Upper lobe of left lung (tissue), 6 donors: ENCODE measurements at regions not wholly inside any gene's neighbourhood (a gene's known extent, or its start where the extent isn't known, plus 50 kb on each side); places are given as distances from the start of the nearest gene placed in this dataset.

Source experiments
- ATAC-seq, 2 donors: fragments of 200-7000 bp; cut with Tn5 transposase; one replicate each; pipeline ENCODE4 v1.9.1; 2022; ENCODE audit warnings: mild to moderate bottlenecking in 2 of 2, moderate library complexity in 2 of 2; ENCODE audit not compliant: low FRiP score in 2 of 2
- DNase-seq, 2 donors: peaks; one replicate each; pipeline ENCODE4 v3.0.0-alpha.2; 2019 to 2020
- H3K27ac ChIP-seq, 4 donors: fragments of 200-600 bp; sonication (generic); one replicate each; pipeline ENCODE4 v1.5.1; 2016 to 2019
- H3K27me3 ChIP-seq, 4 donors: fragments of 200-600 bp; sonication (generic); one replicate each; pipeline ENCODE4 v1.5.1; 2017 to 2019
- H3K36me3 ChIP-seq, 4 donors: fragments of 200-600 bp; sonication (generic); one replicate each; pipeline ENCODE4 v1.5.1; 2016 to 2019
- H3K4me1 ChIP-seq, 4 donors: fragments of 200-600 bp; sonication (generic); one replicate each; pipeline ENCODE4 v1.5.1; 2018 to 2019
- H3K4me3 ChIP-seq, 4 donors: fragments of 200-600 bp; sonication (generic); one replicate each; pipeline ENCODE4 v1.5.1; 2017 to 2019; ENCODE audit warnings: mild to moderate bottlenecking in 2 of 4, moderate library complexity in 1 of 4
- H3K9me3 ChIP-seq, 4 donors: fragments of 200-600 bp; sonication (generic); one replicate each; pipeline ENCODE4 v1.5.1; 2018 to 2019
- EP300 ChIP-seq, 4 donors: sonication (generic); formaldehyde crosslinking; IDR thresholded peaks; one replicate each; pipeline ENCODE4 v1.5.1; 2017; ENCODE audit warnings: antibody characterized with exemption in 4 of 4, control low read depth in 2 of 4
- POLR2A ChIP-seq, 4 donors: fragments of 450-650 bp; IDR thresholded peaks; one replicate each; pipeline ENCODE4 v1.5.1; 2016 to 2017; ENCODE audit warnings: antibody characterized with exemption in 4 of 4, mild to moderate bottlenecking in 2 of 4
- POLR2AphosphoS5 ChIP-seq, 2 donors: sonication (generic); formaldehyde crosslinking; IDR thresholded peaks; one replicate each; pipeline ENCODE4 v1.5.1; 2017; ENCODE audit warnings: antibody characterized with exemption in 2 of 2
- WGBS, 2 donors: methylation state at CpG; one replicate each; pipeline ENCODE4 v1.1.5; 2017 to 2018; 5-methylcytosine and 5-hydroxymethylcytosine counted together
- TF ChIP-seq, protein P1 (sequence below), 6 experiments: fragments of 450-650 bp in 4 of 6; fragments of 200-600 bp in 2 of 6; sonication (generic) in 2 of 6; IDR thresholded peaks; one replicate each; pipeline ENCODE4 v1.5.1; 2016 to 2019; ENCODE audit warnings: antibody characterized with exemption in 6 of 6
- donor health status: DM: no; HTN: no; CAD: no; lungs with moderate emphysema.
- donor health status: DM: no; HTN: yes; CAD: no; lungs with severe emphysema.

DNA sequence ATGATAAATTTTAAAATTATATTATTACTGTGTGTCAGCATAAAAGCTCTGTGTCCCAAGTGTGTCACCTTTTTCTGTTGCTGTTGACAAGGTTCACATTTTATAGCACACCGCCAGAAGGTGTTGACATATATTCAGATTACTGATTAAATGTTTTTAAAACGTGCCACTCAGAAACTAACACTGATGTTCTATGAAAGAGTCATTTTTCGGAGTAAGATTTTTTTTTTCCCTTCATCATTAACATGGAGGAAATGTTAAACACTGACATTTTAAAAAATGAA lies 197.5 kb downstream of the TM9SF2 start:
- H3K9me3 ChIP-seq: no peaks in the 10 kb centered on the region
- no peak overlapping the region for H3K4me3 ChIP-seq
- H3K36me3 ChIP-seq: no peaks in the 10 kb centered on the region
- ATAC-seq (no peak), DNase-seq (no peak)
- no peaks in the 10 kb centered on the region for H3K27me3 ChIP-seq
- 84 to 85% methylated on average over 3 of the region's 3 CpGs for WGBS, 2 donors
- TF ChIP-seq, protein P1, sequence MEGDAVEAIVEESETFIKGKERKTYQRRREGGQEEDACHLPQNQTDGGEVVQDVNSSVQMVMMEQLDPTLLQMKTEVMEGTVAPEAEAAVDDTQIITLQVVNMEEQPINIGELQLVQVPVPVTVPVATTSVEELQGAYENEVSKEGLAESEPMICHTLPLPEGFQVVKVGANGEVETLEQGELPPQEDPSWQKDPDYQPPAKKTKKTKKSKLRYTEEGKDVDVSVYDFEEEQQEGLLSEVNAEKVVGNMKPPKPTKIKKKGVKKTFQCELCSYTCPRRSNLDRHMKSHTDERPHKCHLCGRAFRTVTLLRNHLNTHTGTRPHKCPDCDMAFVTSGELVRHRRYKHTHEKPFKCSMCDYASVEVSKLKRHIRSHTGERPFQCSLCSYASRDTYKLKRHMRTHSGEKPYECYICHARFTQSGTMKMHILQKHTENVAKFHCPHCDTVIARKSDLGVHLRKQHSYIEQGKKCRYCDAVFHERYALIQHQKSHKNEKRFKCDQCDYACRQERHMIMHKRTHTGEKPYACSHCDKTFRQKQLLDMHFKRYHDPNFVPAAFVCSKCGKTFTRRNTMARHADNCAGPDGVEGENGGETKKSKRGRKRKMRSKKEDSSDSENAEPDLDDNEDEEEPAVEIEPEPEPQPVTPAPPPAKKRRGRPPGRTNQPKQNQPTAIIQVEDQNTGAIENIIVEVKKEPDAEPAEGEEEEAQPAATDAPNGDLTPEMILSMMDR (IDR thresholded peaks at IDR 0.05): no peak
- TF ChIP-seq EP300 (IDR thresholded peaks at IDR 0.05) (no peak), POLR2A (IDR thresholded peaks at IDR 0.05) (no peak), POLR2AphosphoS5 (IDR thresholded peaks at IDR 0.05) (no peak)
- H3K27ac ChIP-seq: no peak overlapping the region
- no peaks in the 10 kb centered on the region for H3K4me1 ChIP-seq

DNA sequence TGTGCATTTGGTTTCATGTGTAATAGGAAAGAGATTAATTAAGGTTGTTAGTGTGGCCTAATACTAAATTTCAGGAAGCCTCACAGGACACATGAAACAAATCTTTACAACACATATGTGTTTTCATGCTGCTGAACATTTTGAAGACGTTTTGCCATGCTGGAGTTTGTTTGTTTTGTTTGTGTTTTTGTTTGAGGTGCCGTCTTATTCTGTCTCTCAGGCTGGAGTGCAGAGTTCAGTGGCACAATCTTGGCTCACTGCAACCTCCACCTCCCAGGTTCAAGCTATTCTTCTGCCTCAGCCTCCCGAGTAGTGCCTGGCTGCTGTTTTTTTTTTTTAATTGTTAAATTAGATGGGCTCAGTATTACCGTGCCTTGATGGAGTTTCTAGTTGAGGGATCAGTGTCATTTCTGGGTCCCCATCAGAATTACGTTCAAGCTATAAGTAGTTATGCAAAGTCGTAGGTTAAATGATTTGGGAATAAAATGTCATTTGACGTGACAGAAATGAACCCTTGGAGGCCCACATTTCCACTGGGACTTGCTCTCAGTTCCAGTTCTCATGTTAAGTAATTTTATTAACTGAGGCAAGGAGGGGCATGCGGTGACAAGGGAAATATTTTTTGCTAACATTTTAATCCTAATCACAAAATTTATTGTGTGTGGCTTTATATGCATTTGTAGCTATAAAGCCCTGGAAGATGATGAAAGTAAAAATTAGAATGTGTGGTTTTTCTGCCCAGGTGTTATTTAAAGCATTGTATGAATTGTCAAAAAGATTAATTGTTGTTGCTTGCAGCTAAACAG lies 196.9 kb downstream of the TM9SF2 start:
- WGBS, 2 donors: 74 to 75% methylated on average over 8 of the region's 8 CpGs
- no peak for TF ChIP-seq POLR2AphosphoS5 (IDR thresholded peaks at IDR 0.05)
- no peak for TF ChIP-seq EP300 (IDR thresholded peaks at IDR 0.05)
- TF ChIP-seq POLR2A (IDR thresholded peaks at IDR 0.05): no peak
- TF ChIP-seq, protein P1 (IDR thresholded peaks at IDR 0.05): no peak
- Histone ChIP-seq H3K4me3 (no peak overlapping the region), H3K4me1 (no peaks in the 10 kb centered on the region), H3K27ac (no peak overlapping the region), H3K36me3 (no peaks in the 10 kb centered on the region), H3K27me3 (no peaks in the 10 kb centered on the region), H3K9me3 (no peaks in the 10 kb centered on the region)
- no peak for DNase-seq
- ATAC-seq: no peak

DNA sequence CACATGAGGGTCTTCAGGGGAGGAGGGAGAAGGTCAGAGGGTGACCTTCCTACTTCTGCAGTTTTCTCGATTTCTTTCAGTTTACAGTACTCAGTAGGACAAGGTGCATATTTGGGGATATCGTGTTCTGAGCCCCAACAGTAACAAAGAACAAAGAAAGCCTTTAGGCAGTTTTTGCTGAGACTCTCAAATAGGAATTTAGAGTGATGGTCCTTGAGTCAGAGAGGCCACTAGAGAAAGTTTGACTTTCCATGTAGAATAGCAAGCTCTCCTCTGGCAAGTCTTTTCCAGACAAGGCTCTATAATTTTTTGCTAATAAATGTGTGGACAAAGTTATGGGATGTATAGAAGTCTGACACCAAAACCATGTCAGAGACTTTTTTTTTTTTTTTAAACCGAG lies 194.6 kb downstream of the TM9SF2 start:
- Histone ChIP-seq H3K9me3 (no peaks in the 10 kb centered on the region), H3K4me3 (no peak overlapping the region), H3K36me3 (no peaks in the 10 kb centered on the region), H3K27ac (no peak overlapping the region), H3K4me1 (no peaks in the 10 kb centered on the region), H3K27me3 (no peaks in the 10 kb centered on the region)
- DNase-seq: no peak
- 73 to 79% methylated on average over 3 of the region's 3 CpGs for WGBS, 2 donors
- TF ChIP-seq, protein P1 (IDR thresholded peaks at IDR 0.05): no peak
- no peak for TF ChIP-seq POLR2A (IDR thresholded peaks at IDR 0.05)
- no peak for TF ChIP-seq POLR2AphosphoS5 (IDR thresholded peaks at IDR 0.05)
- TF ChIP-seq EP300 (IDR thresholded peaks at IDR 0.05): no peak
- no peak for ATAC-seq

DNA sequence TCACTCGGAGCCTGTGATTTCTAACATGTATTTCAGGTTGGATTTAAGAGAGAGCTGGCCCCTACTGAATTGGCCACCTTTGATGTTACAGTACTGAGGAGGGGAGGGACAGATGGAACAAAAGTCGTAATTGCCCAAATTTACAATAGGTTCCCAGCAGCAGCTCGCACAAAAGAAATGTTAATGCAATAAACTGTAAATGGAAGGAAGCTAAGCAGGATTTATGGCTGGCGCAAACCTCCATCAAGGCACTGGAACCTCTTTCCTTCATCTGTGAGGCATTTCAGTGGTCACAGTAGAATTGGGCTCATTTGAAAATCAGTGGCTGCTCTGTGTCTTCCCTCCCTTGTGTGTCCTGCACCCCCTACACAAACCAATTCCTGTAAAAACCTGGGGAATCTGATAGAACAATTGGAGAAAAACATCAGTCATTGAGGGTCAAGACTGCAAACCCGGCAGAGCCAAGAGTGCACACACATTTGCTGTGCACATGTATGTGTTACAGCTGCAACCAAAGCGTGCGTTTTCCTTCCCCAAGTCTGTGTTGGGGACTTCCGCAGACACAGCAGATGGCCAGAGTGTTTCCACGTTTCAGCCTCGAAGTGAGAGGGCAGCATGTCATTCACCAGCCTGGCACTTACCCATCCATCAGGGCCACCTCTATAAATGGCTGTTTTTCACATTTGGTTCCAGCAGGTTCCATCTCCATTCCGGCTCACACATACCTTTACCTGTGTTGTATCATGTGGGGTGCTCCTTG lies 192.8 kb downstream of the TM9SF2 start:
- no peaks in the 10 kb centered on the region for H3K4me1 ChIP-seq
- ATAC-seq (no peak), DNase-seq (no peak)
- no peak for TF ChIP-seq POLR2A (IDR thresholded peaks at IDR 0.05)
- no peak for TF ChIP-seq EP300 (IDR thresholded peaks at IDR 0.05)
- TF ChIP-seq, protein P1 (IDR thresholded peaks at IDR 0.05): no peak
- TF ChIP-seq POLR2AphosphoS5 (IDR thresholded peaks at IDR 0.05): no peak
- H3K27ac ChIP-seq: no peak overlapping the region
- H3K36me3 ChIP-seq: no peaks in the 10 kb centered on the region
- H3K4me3 ChIP-seq: no peak overlapping the region
- H3K9me3 ChIP-seq: no peaks in the 10 kb centered on the region
- WGBS, 2 donors: 71 to 85% methylated on average over 11 of the region's 11 CpGs
- H3K27me3 ChIP-seq: no peaks in the 10 kb centered on the region
